ENCODE measurements at regions not wholly inside any gene's neighbourhood (a gene's known extent, or its start where the extent isn't known, plus 50 kb on each side); places are given as distances from the start of the nearest gene placed in this dataset.

GRCh38 chr13:106656186-106656585 is 88.2 kb upstream of the ARGLU1 start:
- no peak for DNase-seq
- H3K9me3 Mint-ChIP-seq (ENCODE audit: unreplicated experiment), result peaks cover 12% of the 10 kb centered on the region
- H3K36me3 Mint-ChIP-seq (ENCODE audit: insufficient read depth, unreplicated experiment), result peaks cover 4% of the 10 kb centered on the region
- ChIA-PET CTCF (no interaction called here), POLR2A (no interaction called here)
- no peaks in the 10 kb centered on the region for H3K27me3 Mint-ChIP-seq (ENCODE audit: insufficient read depth, unreplicated experiment)
- intact Hi-C loops (cut with micrococcal nuclease; ENCODE audit: unreplicated experiment), result no loop called here
- H3K4me3 Mint-ChIP-seq (ENCODE audit: unreplicated experiment), result no peak overlapping the region
- Histone ChIP-seq H3K4me1 (no peaks in the 10 kb centered on the region), H3K4me3 (ENCODE audit: low read depth, low read length) (no peak overlapping the region), H3K36me3 (ENCODE audit: control insufficient read depth, insufficient read depth, low read length) (no peaks in the 10 kb centered on the region), H3K27me3 (replicated peaks; ENCODE audit: control insufficient read depth, insufficient read depth, low read length) (no peaks in the 10 kb centered on the region), H3K9me3 (peaks cover 3% of the 10 kb centered on the region; the same call in 1 of the 2 replicates)
- no peak for TF ChIP-seq CTCF (IDR thresholded peaks at IDR 0.05; ENCODE audit: insufficient read depth in 1 of 2, low read depth in 1 of 2, low read length in 1 of 2, severe bottlenecking in 1 of 2, unreplicated experiment in 1 of 2)
- no peak overlapping the region for H3K27ac Mint-ChIP-seq (ENCODE audit: unreplicated experiment)
- H3K4me1 Mint-ChIP-seq (ENCODE audit: low read depth, unreplicated experiment), result no peaks in the 10 kb centered on the region
- no TSS peak for BruUV-seq (replicated peaks)

GRCh38 chr13:106651442-106651841 is 83.5 kb upstream of the ARGLU1 start:
- H3K4me3 Mint-ChIP-seq (ENCODE audit: unreplicated experiment), result no peak overlapping the region
- H3K4me3 ChIP-seq (ENCODE audit: low read depth, low read length), result no peak overlapping the region
- no peaks in the 10 kb centered on the region for H3K4me1 ChIP-seq
- no peak for DNase-seq
- H3K27me3 Mint-ChIP-seq (ENCODE audit: insufficient read depth, unreplicated experiment), result no peaks in the 10 kb centered on the region
- H3K36me3 ChIP-seq (ENCODE audit: control insufficient read depth, insufficient read depth, low read length), result no peaks in the 10 kb centered on the region
- no peaks in the 10 kb centered on the region for H3K4me1 Mint-ChIP-seq (ENCODE audit: low read depth, unreplicated experiment)
- intact Hi-C loops (cut with micrococcal nuclease; ENCODE audit: unreplicated experiment), result no loop called here
- ChIA-PET POLR2A (no interaction called here), CTCF (no interaction called here)
- H3K9me3 ChIP-seq, result peaks cover 17% of the 10 kb centered on the region
- BruUV-seq (replicated peaks), result no TSS peak
- H3K9me3 Mint-ChIP-seq (ENCODE audit: unreplicated experiment), result peaks cover 25% of the 10 kb centered on the region
- H3K27me3 ChIP-seq (replicated peaks; ENCODE audit: control insufficient read depth, insufficient read depth, low read length), result no peaks in the 10 kb centered on the region
- H3K27ac Mint-ChIP-seq (ENCODE audit: unreplicated experiment), result no peak overlapping the region
- peaks cover 4% of the 10 kb centered on the region for H3K36me3 Mint-ChIP-seq (ENCODE audit: insufficient read depth, unreplicated experiment)
- no peak for TF ChIP-seq CTCF (IDR thresholded peaks at IDR 0.05; ENCODE audit: insufficient read depth in 1 of 2, low read depth in 1 of 2, low read length in 1 of 2, severe bottlenecking in 1 of 2, unreplicated experiment in 1 of 2)

GRCh38 chr13:106650690-106651205 is 82.8 kb upstream of the ARGLU1 start:
- no TSS peak for BruUV-seq (replicated peaks)
- Histone ChIP-seq H3K4me1 (no peaks in the 10 kb centered on the region), H3K4me3 (ENCODE audit: low read depth, low read length) (no peak overlapping the region), H3K9me3 (peaks cover 14% of the 10 kb centered on the region), H3K27me3 (replicated peaks; ENCODE audit: control insufficient read depth, insufficient read depth, low read length) (no peaks in the 10 kb centered on the region), H3K36me3 (ENCODE audit: control insufficient read depth, insufficient read depth, low read length) (no peaks in the 10 kb centered on the region)
- CTCF ChIA-PET, result no interaction called here
- peaks cover 30% of the 10 kb centered on the region for H3K9me3 Mint-ChIP-seq (ENCODE audit: unreplicated experiment)
- H3K4me3 Mint-ChIP-seq (ENCODE audit: unreplicated experiment), result no peak overlapping the region
- POLR2A ChIA-PET, result no interaction called here
- intact Hi-C loops (cut with micrococcal nuclease; ENCODE audit: unreplicated experiment), result no loop called here
- no peak for DNase-seq
- no peaks in the 10 kb centered on the region for H3K4me1 Mint-ChIP-seq (ENCODE audit: low read depth, unreplicated experiment)
- TF ChIP-seq CTCF (IDR thresholded peaks at IDR 0.05; ENCODE audit: insufficient read depth in 1 of 2, low read depth in 1 of 2, low read length in 1 of 2, severe bottlenecking in 1 of 2, unreplicated experiment in 1 of 2), result no peak
- no peak overlapping the region for H3K27ac Mint-ChIP-seq (ENCODE audit: unreplicated experiment)
- H3K27me3 Mint-ChIP-seq (ENCODE audit: insufficient read depth, unreplicated experiment), result no peaks in the 10 kb centered on the region
- H3K36me3 Mint-ChIP-seq (ENCODE audit: insufficient read depth, unreplicated experiment), result peaks cover 4% of the 10 kb centered on the region
